GM06990 (cell line): ENCODE measurements at regions not wholly inside any gene's neighbourhood (a gene's known extent, or its start where the extent isn't known, plus 50 kb on each side); places are given as distances from the start of the nearest gene placed in this dataset.

ENCODE experiments used
- DNase-seq: peaks from one replicate; pipeline ENCODE4 v3.0.0-alpha.2; 2011; ENCODE audit not compliant: insufficient read length; ENCODE audit errors: extremely low read depth
- H3K27me3 ChIP-seq: replicated peaks from 2 replicates; pipeline ENCODE4 v1.6.0; 2011; ENCODE audit warnings: low read length; ENCODE audit not compliant: control insufficient read depth, insufficient read depth
- H3K36me3 ChIP-seq: 2 replicates; pipeline ENCODE4 v1.5.1; 2011; ENCODE audit warnings: low read length; ENCODE audit not compliant: control insufficient read depth, insufficient read depth
- H3K4me3 ChIP-seq: replicated peaks from 2 replicates; pipeline ENCODE4 v1.5.1; 2011; ENCODE audit warnings: low read depth, mild to moderate bottlenecking, control low read depth, low read length
- TF ChIP-seq, protein P1 (sequence below): IDR thresholded peaks from 2 replicates; pipeline ENCODE4 v1.5.1; 2011; ENCODE audit warnings: low read length, control low read depth, mild to moderate bottlenecking, inconsistent platforms; ENCODE audit not compliant: insufficient read depth, poor library complexity, severe bottlenecking

DNA sequence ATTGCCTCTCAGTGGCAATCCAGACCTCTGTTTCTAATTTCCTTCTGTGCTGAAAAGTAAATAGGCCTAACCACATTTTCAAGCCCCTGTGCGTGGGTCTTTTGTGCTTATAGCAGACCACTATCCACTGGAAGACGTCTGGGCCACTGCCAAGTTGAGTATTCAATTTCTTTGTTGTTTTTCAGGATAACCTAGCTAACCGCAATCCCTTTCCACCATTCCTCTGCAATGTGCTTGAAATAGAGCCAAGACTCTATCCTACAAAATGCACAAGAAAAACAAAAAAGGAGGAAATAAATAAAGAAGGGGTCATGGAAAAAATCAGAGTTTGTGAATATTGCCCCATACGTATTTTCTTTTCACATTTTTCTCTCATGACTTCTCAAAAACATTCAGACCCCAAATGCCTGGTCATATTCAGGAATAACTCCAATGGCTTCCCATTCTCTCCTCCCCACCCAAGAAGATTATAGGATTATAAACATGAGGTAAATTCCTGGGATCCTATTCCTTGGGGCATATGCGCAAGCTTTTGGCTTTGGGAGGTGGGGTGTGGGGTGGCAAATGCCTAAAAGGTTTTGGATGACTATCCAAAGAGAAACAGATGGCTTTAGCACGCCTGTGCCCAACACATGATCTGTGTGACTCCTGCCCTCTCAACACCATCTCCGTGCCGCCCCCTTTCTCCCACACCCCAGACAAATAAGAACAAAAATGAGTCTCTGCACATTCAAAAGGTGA is 217.9 kb upstream of the THBS1 start:
- TF ChIP-seq, protein P1, sequence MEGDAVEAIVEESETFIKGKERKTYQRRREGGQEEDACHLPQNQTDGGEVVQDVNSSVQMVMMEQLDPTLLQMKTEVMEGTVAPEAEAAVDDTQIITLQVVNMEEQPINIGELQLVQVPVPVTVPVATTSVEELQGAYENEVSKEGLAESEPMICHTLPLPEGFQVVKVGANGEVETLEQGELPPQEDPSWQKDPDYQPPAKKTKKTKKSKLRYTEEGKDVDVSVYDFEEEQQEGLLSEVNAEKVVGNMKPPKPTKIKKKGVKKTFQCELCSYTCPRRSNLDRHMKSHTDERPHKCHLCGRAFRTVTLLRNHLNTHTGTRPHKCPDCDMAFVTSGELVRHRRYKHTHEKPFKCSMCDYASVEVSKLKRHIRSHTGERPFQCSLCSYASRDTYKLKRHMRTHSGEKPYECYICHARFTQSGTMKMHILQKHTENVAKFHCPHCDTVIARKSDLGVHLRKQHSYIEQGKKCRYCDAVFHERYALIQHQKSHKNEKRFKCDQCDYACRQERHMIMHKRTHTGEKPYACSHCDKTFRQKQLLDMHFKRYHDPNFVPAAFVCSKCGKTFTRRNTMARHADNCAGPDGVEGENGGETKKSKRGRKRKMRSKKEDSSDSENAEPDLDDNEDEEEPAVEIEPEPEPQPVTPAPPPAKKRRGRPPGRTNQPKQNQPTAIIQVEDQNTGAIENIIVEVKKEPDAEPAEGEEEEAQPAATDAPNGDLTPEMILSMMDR: no peak
- Histone ChIP-seq H3K36me3 (no peaks in the 10 kb centered on the region), H3K4me3 (no peak overlapping the region), H3K27me3 (no peaks in the 10 kb centered on the region)
- no peak for DNase-seq

DNA sequence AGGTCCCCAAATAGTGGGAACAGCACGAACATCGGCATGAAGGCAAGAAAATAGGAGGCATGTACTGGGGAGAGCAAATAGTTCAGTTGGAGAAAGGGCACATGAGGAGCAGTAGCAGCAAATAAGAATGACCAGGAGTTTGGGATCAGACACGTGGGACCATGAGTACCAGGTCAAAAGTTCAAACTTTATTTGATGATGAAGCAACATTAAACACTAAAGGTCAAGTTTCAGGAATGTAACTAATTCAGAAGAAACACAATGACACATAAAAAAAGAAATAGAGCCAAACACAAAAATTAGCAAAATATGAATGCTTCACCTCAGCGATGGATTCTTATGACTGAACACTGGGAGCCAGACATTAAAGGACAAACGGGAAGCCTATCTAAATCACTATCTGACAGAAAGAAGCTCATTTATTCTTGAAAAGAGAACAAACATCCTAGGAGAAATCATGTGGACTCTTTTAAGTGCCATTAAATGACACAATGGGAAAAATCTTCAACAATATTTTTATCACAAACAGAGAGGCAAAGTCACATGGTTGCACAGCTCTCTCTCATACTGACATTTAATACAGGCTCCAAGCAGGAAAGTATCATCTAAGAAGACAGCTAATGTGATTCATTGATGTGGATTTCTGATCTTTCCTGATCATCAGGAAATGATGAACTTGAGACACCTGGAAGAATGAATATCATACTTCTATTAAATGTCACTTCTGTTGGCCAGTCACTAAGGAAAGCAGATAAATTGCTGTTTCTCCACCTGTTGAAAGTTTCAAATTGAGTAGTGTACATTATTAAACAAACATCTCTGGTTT is 216.9 kb upstream of the THBS1 start:
- TF ChIP-seq, protein P1: no peak
- DNase-seq: no peak
- no peak overlapping the region for H3K4me3 ChIP-seq

DNA sequence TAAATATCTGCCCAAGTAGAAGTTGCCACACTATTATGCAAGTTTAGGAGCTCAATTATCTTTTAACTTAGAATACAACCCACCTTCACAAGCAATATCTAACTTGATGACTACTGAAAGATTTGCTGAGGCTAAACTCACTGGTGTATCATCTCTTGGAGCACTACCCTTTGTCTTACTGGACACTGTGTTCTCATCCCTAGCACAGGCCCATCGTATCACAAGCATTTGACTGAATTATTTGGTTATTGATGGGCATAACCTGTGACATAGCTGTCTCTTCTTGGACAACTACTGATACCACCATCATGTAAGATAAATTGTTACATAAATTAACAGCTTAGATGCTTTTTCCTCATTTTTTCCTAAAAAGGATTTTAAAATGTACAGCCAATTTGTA is 216.2 kb upstream of the THBS1 start:
- DNase-seq: no peak
- H3K36me3 ChIP-seq: no peaks in the 10 kb centered on the region
- H3K4me3 ChIP-seq: no peak overlapping the region
- no peaks in the 10 kb centered on the region for H3K27me3 ChIP-seq
- TF ChIP-seq, protein P1: no peak

More for the DNA sequence above, 216.9 kb upstream of the THBS1 start:
- H3K36me3 ChIP-seq: no peaks in the 10 kb centered on the region
- no peaks in the 10 kb centered on the region for H3K27me3 ChIP-seq

DNA sequence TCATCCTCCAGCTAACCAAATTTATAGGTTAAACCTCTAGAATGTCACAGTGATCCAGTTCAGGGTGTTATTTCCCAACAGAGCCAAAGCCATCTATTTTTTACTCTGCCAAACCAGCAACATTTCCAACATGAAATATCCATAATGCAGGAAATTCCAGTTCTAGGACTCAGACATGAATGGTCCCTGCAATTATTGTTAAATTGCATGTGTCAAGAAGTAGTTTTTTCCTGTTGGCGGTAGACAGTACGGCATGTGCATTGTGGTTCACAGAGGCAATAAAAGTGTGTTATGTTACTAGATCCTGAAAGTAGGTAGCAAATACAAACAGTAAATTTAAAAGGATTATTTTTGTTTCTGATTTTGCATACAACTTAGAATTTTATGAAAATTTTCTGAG is 215.7 kb upstream of the THBS1 start:
- TF ChIP-seq, protein P1: no peak
- no peak for DNase-seq
- Histone ChIP-seq H3K4me3 (no peak overlapping the region), H3K36me3 (no peaks in the 10 kb centered on the region), H3K27me3 (no peaks in the 10 kb centered on the region)

DNA sequence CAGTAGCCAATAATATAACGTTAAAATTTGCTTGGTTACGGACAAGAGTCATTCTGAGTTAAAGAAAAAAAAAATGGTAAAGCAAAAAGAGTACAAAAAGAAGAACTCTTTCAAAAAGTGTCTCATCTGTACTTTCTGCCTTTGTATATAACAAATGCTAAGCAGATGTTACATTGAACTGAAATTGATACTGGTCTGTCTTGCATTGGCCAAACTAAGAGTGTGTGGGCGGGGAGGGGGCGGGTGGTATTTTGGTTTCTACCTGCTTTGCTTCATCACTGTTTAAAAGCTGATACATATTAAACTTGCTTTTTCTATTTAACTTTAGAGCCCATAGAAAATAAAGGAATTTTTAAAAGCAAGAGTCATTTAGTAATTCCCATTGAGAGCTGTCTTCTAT is 215.0 kb upstream of the THBS1 start:
- no peak for DNase-seq
- TF ChIP-seq, protein P1: no peak
- H3K27me3 ChIP-seq: no peaks in the 10 kb centered on the region
- no peak overlapping the region for H3K4me3 ChIP-seq
- no peaks in the 10 kb centered on the region for H3K36me3 ChIP-seq
